IPS DF 6.9 (cell line): ENCODE measurements at regions not wholly inside any gene's neighbourhood (a gene's known extent, or its start where the extent isn't known, plus 50 kb on each side); places are given as distances from the start of the nearest gene placed in this dataset.

ENCODE experiments used
- DNase-seq: peaks from one replicate; pipeline ENCODE4 v3.0.0-alpha.2; 2013; ENCODE audit warnings: low read depth, low spot score
- H3K27ac ChIP-seq: one replicate; pipeline ENCODE4 v1.5.1; 2013; ENCODE audit warnings: low read length, control low read depth
- H3K27me3 ChIP-seq: 2 replicates; pipeline ENCODE4 v1.6.1; 2013; ENCODE audit warnings: mild to moderate bottlenecking, low read length; ENCODE audit not compliant: control insufficient read depth, insufficient read depth
- H3K36me3 ChIP-seq: 2 replicates; pipeline ENCODE4 v1.6.1; 2013; ENCODE audit warnings: low read length; ENCODE audit not compliant: control insufficient read depth, insufficient read depth
- H3K4me1 ChIP-seq: 2 replicates; pipeline ENCODE4 v1.6.1; 2013; ENCODE audit warnings: low read length; ENCODE audit not compliant: control insufficient read depth, insufficient read depth
- H3K4me3 ChIP-seq: 2 replicates; pipeline ENCODE4 v1.5.1; 2013; ENCODE audit warnings: mild to moderate bottlenecking, low read length
- H3K9me3 ChIP-seq: 2 replicates; pipeline ENCODE4 v1.6.1; 2013; ENCODE audit warnings: low read length, inconsistent platforms; ENCODE audit not compliant: control insufficient read depth, insufficient read depth
- WGBS: extraction: QIAGEN DNeasy Blood & Tissue Kit; methylation state at CpG from one replicate; pipeline ENCODE4 v1.1.7; 2013; ENCODE audit warnings: mixed read lengths, missing lambda C conversion rate; ENCODE audit not compliant: insufficient read length, insufficient coverage; 5-methylcytosine and 5-hydroxymethylcytosine counted together

GRCh38 chr18:76161983-76162382 lies 333.1 kb downstream of the ZNF516 start:
- WGBS: no CpG with 5 or more reads among the region's 1 CpG

GRCh38 chr18:76153691-76154090 lies 341.4 kb downstream of the ZNF516 start:
- no CpG with 5 or more reads among the region's 17 CpGs for WGBS
- H3K4me3 ChIP-seq: no peak overlapping the region
- no peaks in the 10 kb centered on the region for H3K9me3 ChIP-seq
- H3K4me1 ChIP-seq: no peaks in the 10 kb centered on the region
- H3K27ac ChIP-seq: no peak overlapping the region
- H3K36me3 ChIP-seq: no peaks in the 10 kb centered on the region
- 0 out of 2 replicates have a peak, but pooled peaks cover 1% of the 10 kb centered on the region for H3K27me3 ChIP-seq
- no peak for DNase-seq

More at GRCh38 chr18:76161983-76162382, 333.1 kb downstream of the ZNF516 start:
- no peaks in the 10 kb centered on the region for H3K27me3 ChIP-seq
- H3K4me1 ChIP-seq: no peaks in the 10 kb centered on the region
- no peaks in the 10 kb centered on the region for H3K9me3 ChIP-seq
- no peak overlapping the region for H3K27ac ChIP-seq
- H3K4me3 ChIP-seq: no peak overlapping the region
- DNase-seq: no peak
- H3K36me3 ChIP-seq: no peaks in the 10 kb centered on the region

GRCh38 chr18:76149734-76150133 lies 345.3 kb downstream of the ZNF516 start:
- Histone ChIP-seq H3K4me1 (peaks cover 5% of the 10 kb centered on the region), H3K27me3 (0 out of 2 replicates have a peak, but pooled peaks cover 1% of the 10 kb centered on the region), H3K4me3 (no peak overlapping the region), H3K36me3 (no peaks in the 10 kb centered on the region), H3K27ac (no peak overlapping the region), H3K9me3 (no peaks in the 10 kb centered on the region)
- 100% methylated on average over 3 of the region's 7 CpGs for WGBS
- no peak for DNase-seq

- H3K27ac ChIP-seq: no peak overlapping the region
- H3K4me1 ChIP-seq: peaks cover 5% of the 10 kb centered on the region
- no peaks in the 10 kb centered on the region for H3K36me3 ChIP-seq
- 0 out of 2 replicates have a peak, but pooled peaks cover under 1% of the 10 kb centered on the region for H3K27me3 ChIP-seq
- no peak overlapping the region for H3K4me3 ChIP-seq
- DNase-seq: no peak
- no peaks in the 10 kb centered on the region for H3K9me3 ChIP-seq
- no CpG with 5 or more reads among the region's 4 CpGs for WGBS
Measured at GRCh38 chr18:76149284-76149683, 345.8 kb downstream of the ZNF516 start.

GRCh38 chr18:76145521-76146376 lies 349.3 kb downstream of the ZNF516 start:
- H3K27ac ChIP-seq: no peak overlapping the region
- no peaks in the 10 kb centered on the region for H3K36me3 ChIP-seq

GRCh38 chr18:76144844-76145243 lies 350.2 kb downstream of the ZNF516 start:
- no peaks in the 10 kb centered on the region for H3K9me3 ChIP-seq
- H3K36me3 ChIP-seq: no peaks in the 10 kb centered on the region
- no peak overlapping the region for H3K4me3 ChIP-seq
- H3K4me1 ChIP-seq: peaks cover 5% of the 10 kb centered on the region
- H3K27me3 ChIP-seq: no peaks in the 10 kb centered on the region
- no peak overlapping the region for H3K27ac ChIP-seq
- WGBS: no CpG with 5 or more reads among the region's 18 CpGs
- no peak for DNase-seq

More at GRCh38 chr18:76145521-76146376, 349.3 kb downstream of the ZNF516 start:
- H3K9me3 ChIP-seq: no peaks in the 10 kb centered on the region
- no peak for DNase-seq
- H3K4me1 ChIP-seq: peaks cover 5% of the 10 kb centered on the region
- WGBS: no CpG with 5 or more reads among the region's 23 CpGs
- H3K27me3 ChIP-seq: no peaks in the 10 kb centered on the region
- no peak overlapping the region for H3K4me3 ChIP-seq

GRCh38 chr18:76142611-76143010 lies 352.4 kb downstream of the ZNF516 start:
- no peak overlapping the region for H3K4me3 ChIP-seq
- DNase-seq: no peak
- WGBS: no CpG with 5 or more reads among the region's 2 CpGs

GRCh38 chr18:76139844-76140243 lies 355.2 kb downstream of the ZNF516 start:
- WGBS: no CpG with 5 or more reads among the region's 1 CpG

More at GRCh38 chr18:76142611-76143010, 352.4 kb downstream of the ZNF516 start:
- no peaks in the 10 kb centered on the region for H3K36me3 ChIP-seq
- no peak overlapping the region for H3K27ac ChIP-seq
- H3K9me3 ChIP-seq: no peaks in the 10 kb centered on the region
- peaks cover 5% of the 10 kb centered on the region for H3K4me1 ChIP-seq
- no peaks in the 10 kb centered on the region for H3K27me3 ChIP-seq

GRCh38 chr18:76137216-76137615 lies 357.8 kb downstream of the ZNF516 start:
- H3K27ac ChIP-seq: no peak overlapping the region
- H3K27me3 ChIP-seq: no peaks in the 10 kb centered on the region
- H3K9me3 ChIP-seq: no peaks in the 10 kb centered on the region
- WGBS: no CpG with 5 or more reads among the region's 6 CpGs
- H3K4me3 ChIP-seq: no peak overlapping the region
- H3K36me3 ChIP-seq: no peaks in the 10 kb centered on the region
- H3K4me1 ChIP-seq: no peaks in the 10 kb centered on the region
- DNase-seq: no peak

More at GRCh38 chr18:76139844-76140243, 355.2 kb downstream of the ZNF516 start:
- no peak for DNase-seq
- H3K4me3 ChIP-seq: no peak overlapping the region
- H3K9me3 ChIP-seq: no peaks in the 10 kb centered on the region
- no peaks in the 10 kb centered on the region for H3K4me1 ChIP-seq
- no peaks in the 10 kb centered on the region for H3K27me3 ChIP-seq
- H3K36me3 ChIP-seq: no peaks in the 10 kb centered on the region
- H3K27ac ChIP-seq: no peak overlapping the region

GRCh38 chr18:76136701-76137100 lies 358.3 kb downstream of the ZNF516 start:
- Histone ChIP-seq H3K9me3 (no peaks in the 10 kb centered on the region), H3K4me3 (no peak overlapping the region), H3K36me3 (no peaks in the 10 kb centered on the region), H3K27ac (no peak overlapping the region), H3K4me1 (no peaks in the 10 kb centered on the region), H3K27me3 (no peaks in the 10 kb centered on the region)
- no CpG with 5 or more reads among the region's 10 CpGs for WGBS
- no peak for DNase-seq
